Neural cell (in vitro differentiated cells): ENCODE measurements at regions not wholly inside any gene's neighbourhood (a gene's known extent, or its start where the extent isn't known, plus 50 kb on each side); places are given as distances from the start of the nearest gene placed in this dataset.

Experiments used
- CTCF ChIP-seq: fragments of 450-650 bp; IDR thresholded peaks from 2 replicates; pipeline ENCODE4 v1.5.1; 2014; ENCODE audit warnings: antibody characterized with exemption, mild to moderate bottlenecking, moderate library complexity; ENCODE audit not compliant: poor library complexity, severe bottlenecking
- REST ChIP-seq: IDR thresholded peaks from 2 replicates; pipeline ENCODE4 v1.6.1; 2012; ENCODE audit warnings: borderline replicate concordance
- SMC3 ChIP-seq: fragments of 450-650 bp; conservative IDR thresholded peaks from 2 replicates; pipeline ENCODE4 v1.6.1; 2014; ENCODE audit warnings: antibody characterized with exemption, mild to moderate bottlenecking, moderate library complexity; ENCODE audit not compliant: poor library complexity

DNA sequence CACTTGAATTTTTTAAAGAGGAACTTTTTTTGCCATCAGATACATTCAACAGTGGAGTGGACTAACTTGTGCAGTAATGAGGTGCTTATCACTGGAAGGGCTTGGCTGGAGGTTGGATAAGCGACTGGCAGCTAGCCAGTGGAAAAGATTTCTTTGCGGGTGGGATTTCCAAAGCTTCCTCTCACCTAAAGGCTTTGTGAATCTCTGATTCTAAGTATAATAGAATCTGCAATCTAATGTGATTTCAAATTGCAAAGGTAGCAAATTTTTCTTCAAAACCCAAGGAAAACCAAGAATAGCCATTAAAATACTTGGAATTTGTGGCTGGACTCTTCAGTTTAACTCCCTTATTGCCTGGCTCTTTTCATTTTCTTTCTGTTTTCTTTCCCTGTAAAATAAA is 460.4 kb upstream of the MARCKS start:
- TF ChIP-seq REST: no peak
- TF ChIP-seq CTCF: no peak
- no peak for TF ChIP-seq SMC3
